ENCODE measurements at regions not wholly inside any gene's neighbourhood (a gene's known extent, or its start where the extent isn't known, plus 50 kb on each side); places are given as distances from the start of the nearest gene placed in this dataset.

- TF ChIP-seq RNF2 (IDR thresholded peaks at IDR 0.05; ENCODE audit: borderline replicate concordance, low read depth, low read length, missing control alignments, poor library complexity, severe bottlenecking): no peak
- TF ChIP-seq ZNF274 (IDR thresholded peaks at IDR 0.05; ENCODE audit: borderline replicate concordance, extremely low read depth, low read length): no peak
- TF ChIP-seq YY1 (IDR thresholded peaks at IDR 0.05; ENCODE audit: low read depth, low read length): no peak
- no peak for TF ChIP-seq SIRT6 (IDR thresholded peaks at IDR 0.05; ENCODE audit: low read length)
- no peak for TF ChIP-seq RFX5 (IDR thresholded peaks at IDR 0.05; ENCODE audit: borderline replicate concordance, low read depth, low read length)
- no peak for TF ChIP-seq SIN3A (conservative IDR thresholded peaks at IDR 0.05 in 1 of 2, IDR thresholded peaks at IDR 0.05 in 1 of 2; ENCODE audit: low read depth in 1 of 2, low read length in 2 of 2)
Observed at GRCh38 chr7:67635271-67635670, 638.6 kb downstream of the TYW1 start (continued).

Data from H1 (cell line).